Liver (tissue), 8 donors: ENCODE measurements at regions not wholly inside any gene's neighbourhood (a gene's known extent, or its start where the extent isn't known, plus 50 kb on each side); places are given as distances from the start of the nearest gene placed in this dataset.

Experiments
- DNase-seq: peaks from one replicate; pipeline ENCODE4 v3.0.0-alpha.2; 2017; ENCODE audit warnings: low spot score
- H3K27ac ChIP-seq, 2 donors: one replicate each; pipeline ENCODE4 v1.7.0; 2013; ENCODE audit warnings: inconsistent platforms in 2 of 2, low read length in 2 of 2, control low read depth in 1 of 2, low read depth in 1 of 2, mild to moderate bottlenecking in 1 of 2
- H3K27me3 ChIP-seq, 4 donors: one replicate each; pipeline versions ENCODE4 v1.6.1 to v1.7.0; 2013; ENCODE audit warnings: low read length in 3 of 4, inconsistent platforms in 1 of 4, mild to moderate bottlenecking in 1 of 4, moderate library complexity in 1 of 4; ENCODE audit not compliant: control insufficient read depth in 4 of 4, insufficient read depth in 4 of 4
- H3K36me3 ChIP-seq, 4 donors: one replicate each; pipeline versions ENCODE4 v1.6.1 to v1.7.0; 2013; ENCODE audit warnings: low read length in 3 of 4, mild to moderate bottlenecking in 3 of 4, low read depth in 1 of 4, moderate library complexity in 1 of 4; ENCODE audit not compliant: control insufficient read depth in 4 of 4, insufficient read depth in 3 of 4
- H3K4me1 ChIP-seq, 4 donors: one replicate each; pipeline versions ENCODE4 v1.6.1 to v1.7.0; 2013; ENCODE audit warnings: low read length in 3 of 4, mild to moderate bottlenecking in 3 of 4, moderate library complexity in 1 of 4; ENCODE audit not compliant: control insufficient read depth in 4 of 4, insufficient read depth in 4 of 4
- H3K4me3 ChIP-seq, 3 donors: one replicate each; pipeline versions ENCODE4 v1.6.1 to v1.7.0; 2013; ENCODE audit warnings: low read length in 3 of 3, control low read depth in 1 of 3, low read depth in 1 of 3, mild to moderate bottlenecking in 1 of 3
- H3K9ac ChIP-seq, 2 donors: one replicate each; pipeline ENCODE4 v1.7.0; 2013; ENCODE audit warnings: low read length in 2 of 2, mild to moderate bottlenecking in 2 of 2, moderate library complexity in 2 of 2, control low read depth in 1 of 2, low read depth in 1 of 2
- H3K9me3 ChIP-seq, 4 donors: one replicate each; pipeline versions ENCODE4 v1.6.1 to v1.7.0; 2013; ENCODE audit warnings: low read length in 3 of 4; ENCODE audit not compliant: control insufficient read depth in 4 of 4
- EGR1 ChIP-seq, 2 donors: IDR thresholded peaks; 2 replicates each; pipeline ENCODE4 v1.6.1; 2016 to 2018; ENCODE audit warnings: antibody characterized with exemption in 2 of 2, low read depth in 2 of 2
- FOXA1 ChIP-seq: IDR thresholded peaks from 2 replicates; pipeline ENCODE4 v1.6.1; 2016; ENCODE audit warnings: antibody characterized with exemption
- FOXA2 ChIP-seq: IDR thresholded peaks from 2 replicates; pipeline ENCODE4 v1.6.1; 2016; ENCODE audit warnings: antibody characterized with exemption
- GABPA ChIP-seq, 2 donors: IDR thresholded peaks in 1 of 2; conservative IDR thresholded peaks in 1 of 2; 2 replicates each; pipeline ENCODE4 v1.6.1; 2016; ENCODE audit warnings: antibody characterized with exemption in 2 of 2, mild to moderate bottlenecking in 1 of 2, moderate library complexity in 1 of 2
- HNF4A ChIP-seq, 2 donors: conservative IDR thresholded peaks; 2 replicates each; pipeline ENCODE4 v1.6.1; 2016; ENCODE audit warnings: antibody characterized with exemption in 2 of 2, mild to moderate bottlenecking in 2 of 2
- HNF4G ChIP-seq: IDR thresholded peaks from 2 replicates; pipeline ENCODE4 v1.6.1; 2016; ENCODE audit warnings: antibody characterized with exemption
- JUND ChIP-seq, 2 donors: IDR thresholded peaks; 2 replicates each; pipeline ENCODE4 v1.6.1; 2016; ENCODE audit warnings: antibody characterized with exemption in 2 of 2
- MAX ChIP-seq: IDR thresholded peaks from 2 replicates; pipeline ENCODE4 v1.6.1; 2016; ENCODE audit warnings: antibody characterized with exemption
- NR2F2 ChIP-seq: IDR thresholded peaks from 2 replicates; pipeline ENCODE4 v1.6.1; 2016; ENCODE audit warnings: antibody characterized with exemption
- RAD21 ChIP-seq, 2 donors: IDR thresholded peaks; 2 replicates each; pipeline ENCODE4 v1.6.1; 2016; ENCODE audit warnings: antibody characterized with exemption in 2 of 2, mild to moderate bottlenecking in 2 of 2
- REST ChIP-seq: IDR thresholded peaks from 2 replicates; pipeline ENCODE4 v1.6.1; 2016; ENCODE audit warnings: antibody characterized with exemption, mild to moderate bottlenecking
- RXRA ChIP-seq, 2 donors: IDR thresholded peaks; 2 replicates each; pipeline ENCODE4 v1.6.1; 2017 to 2018; ENCODE audit warnings: antibody characterized with exemption in 2 of 2, mild to moderate bottlenecking in 1 of 2
- SP1 ChIP-seq: IDR thresholded peaks from 2 replicates; pipeline ENCODE4 v1.6.1; 2018; ENCODE audit warnings: antibody characterized with exemption, mild to moderate bottlenecking
- TAF1 ChIP-seq: conservative IDR thresholded peaks from 2 replicates; pipeline ENCODE4 v1.6.1; 2016; ENCODE audit warnings: antibody characterized with exemption, mild to moderate bottlenecking
- YY1 ChIP-seq: IDR thresholded peaks from 2 replicates; pipeline ENCODE4 v1.6.1; 2016; ENCODE audit warnings: antibody characterized with exemption, mild to moderate bottlenecking
- whole genome bisulfite sequencing: extraction: QIAGEN DNeasy Blood & Tissue Kit; methylation state at CpG from one replicate; pipeline ENCODE4 v1.1.7; 2013; 5-methylcytosine and 5-hydroxymethylcytosine counted together
- TF ChIP-seq, protein P1 (sequence below): fragments of 150-350 bp; IDR thresholded peaks from 2 replicates; pipeline ENCODE4 v1.5.1; 2017; ENCODE audit warnings: improper control_type of control experiment, low read depth, low read length; ENCODE audit not compliant: missing input control
- TF ChIP-seq, protein P2 (sequence below): IDR thresholded peaks from 2 replicates; pipeline ENCODE4 v1.6.1; 2016; ENCODE audit warnings: antibody characterized with exemption
- TF ChIP-seq, protein P3 (sequence below): IDR thresholded peaks from 2 replicates; pipeline ENCODE4 v1.6.1; 2016; ENCODE audit warnings: antibody characterized with exemption
- donor health status: healthy.
- donor health status: healthy.
- donor health status: healthy.
- donor health status: healthy.
- donor health status: healthy.

DNA sequence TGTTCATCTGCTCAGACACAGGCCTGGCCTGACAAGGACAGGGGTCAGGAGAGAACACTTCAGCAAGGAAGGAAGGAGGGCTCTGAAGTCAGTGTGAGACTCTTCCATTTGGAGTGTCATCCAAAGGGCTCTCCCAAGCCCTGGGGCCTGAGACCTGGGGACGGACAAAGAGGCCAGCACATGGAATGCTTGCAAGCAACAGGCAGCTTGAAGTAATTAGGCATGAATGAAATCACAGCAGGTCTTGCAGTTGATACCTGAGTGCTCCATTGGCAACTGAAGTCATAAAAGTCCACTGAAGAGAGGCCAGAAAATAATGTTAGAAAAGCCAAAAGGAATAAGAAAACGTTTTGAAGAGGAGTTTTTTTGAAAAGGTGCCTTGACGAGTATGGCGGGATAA, 231.7 kb downstream of the VAPA start:
- DNase-seq = no peak
- H3K9me3 ChIP-seq = no peaks in the 10 kb centered on the region
- no peaks in the 10 kb centered on the region for H3K36me3 ChIP-seq
- no peaks in the 10 kb centered on the region for H3K4me1 ChIP-seq
- H3K4me3 ChIP-seq = no peak overlapping the region
- no peaks in the 10 kb centered on the region for H3K27me3 ChIP-seq
- 78% methylated on average over 4 of the region's 4 CpGs for WGBS
- no peak overlapping the region for H3K9ac ChIP-seq
- TF ChIP-seq GABPA (IDR thresholded peaks at IDR 0.05 in 1 of 2, conservative IDR thresholded peaks at IDR 0.05 in 1 of 2) = no peak
- no peak for TF ChIP-seq TAF1
- TF ChIP-seq JUND (IDR thresholded peaks at IDR 0.05) = no peak
- no peak for TF ChIP-seq FOXA2
- no peak for TF ChIP-seq RAD21 (IDR thresholded peaks at IDR 0.05)
- no peak for TF ChIP-seq HNF4G
- no peak for TF ChIP-seq EGR1 (IDR thresholded peaks at IDR 0.05; ENCODE audit: low read depth in 2 of 2)
- no peak for TF ChIP-seq SP1
- no peak for TF ChIP-seq HNF4A (conservative IDR thresholded peaks at IDR 0.05)
- TF ChIP-seq REST = no peak
- TF ChIP-seq MAX = no peak
- no peak for TF ChIP-seq RXRA (IDR thresholded peaks at IDR 0.05)
- no peak for TF ChIP-seq FOXA1
- TF ChIP-seq, protein P1, sequence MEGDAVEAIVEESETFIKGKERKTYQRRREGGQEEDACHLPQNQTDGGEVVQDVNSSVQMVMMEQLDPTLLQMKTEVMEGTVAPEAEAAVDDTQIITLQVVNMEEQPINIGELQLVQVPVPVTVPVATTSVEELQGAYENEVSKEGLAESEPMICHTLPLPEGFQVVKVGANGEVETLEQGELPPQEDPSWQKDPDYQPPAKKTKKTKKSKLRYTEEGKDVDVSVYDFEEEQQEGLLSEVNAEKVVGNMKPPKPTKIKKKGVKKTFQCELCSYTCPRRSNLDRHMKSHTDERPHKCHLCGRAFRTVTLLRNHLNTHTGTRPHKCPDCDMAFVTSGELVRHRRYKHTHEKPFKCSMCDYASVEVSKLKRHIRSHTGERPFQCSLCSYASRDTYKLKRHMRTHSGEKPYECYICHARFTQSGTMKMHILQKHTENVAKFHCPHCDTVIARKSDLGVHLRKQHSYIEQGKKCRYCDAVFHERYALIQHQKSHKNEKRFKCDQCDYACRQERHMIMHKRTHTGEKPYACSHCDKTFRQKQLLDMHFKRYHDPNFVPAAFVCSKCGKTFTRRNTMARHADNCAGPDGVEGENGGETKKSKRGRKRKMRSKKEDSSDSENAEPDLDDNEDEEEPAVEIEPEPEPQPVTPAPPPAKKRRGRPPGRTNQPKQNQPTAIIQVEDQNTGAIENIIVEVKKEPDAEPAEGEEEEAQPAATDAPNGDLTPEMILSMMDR = no peak
- TF ChIP-seq, protein P2, sequence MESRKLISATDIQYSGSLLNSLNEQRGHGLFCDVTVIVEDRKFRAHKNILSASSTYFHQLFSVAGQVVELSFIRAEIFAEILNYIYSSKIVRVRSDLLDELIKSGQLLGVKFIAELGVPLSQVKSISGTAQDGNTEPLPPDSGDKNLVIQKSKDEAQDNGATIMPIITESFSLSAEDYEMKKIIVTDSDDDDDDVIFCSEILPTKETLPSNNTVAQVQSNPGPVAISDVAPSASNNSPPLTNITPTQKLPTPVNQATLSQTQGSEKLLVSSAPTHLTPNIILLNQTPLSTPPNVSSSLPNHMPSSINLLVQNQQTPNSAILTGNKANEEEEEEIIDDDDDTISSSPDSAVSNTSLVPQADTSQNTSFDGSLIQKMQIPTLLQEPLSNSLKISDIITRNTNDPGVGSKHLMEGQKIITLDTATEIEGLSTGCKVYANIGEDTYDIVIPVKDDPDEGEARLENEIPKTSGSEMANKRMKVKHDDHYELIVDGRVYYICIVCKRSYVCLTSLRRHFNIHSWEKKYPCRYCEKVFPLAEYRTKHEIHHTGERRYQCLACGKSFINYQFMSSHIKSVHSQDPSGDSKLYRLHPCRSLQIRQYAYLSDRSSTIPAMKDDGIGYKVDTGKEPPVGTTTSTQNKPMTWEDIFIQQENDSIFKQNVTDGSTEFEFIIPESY = no peak
- no peak for TF ChIP-seq NR2F2
- no peak for TF ChIP-seq YY1
- TF ChIP-seq, protein P3, sequence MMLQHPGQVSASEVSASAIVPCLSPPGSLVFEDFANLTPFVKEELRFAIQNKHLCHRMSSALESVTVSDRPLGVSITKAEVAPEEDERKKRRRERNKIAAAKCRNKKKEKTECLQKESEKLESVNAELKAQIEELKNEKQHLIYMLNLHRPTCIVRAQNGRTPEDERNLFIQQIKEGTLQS = no peak
- no peak overlapping the region for H3K27ac ChIP-seq

GRCh38 chr18:10147226-10147625, 233.4 kb downstream of the VAPA start:
- no peak overlapping the region for H3K4me3 ChIP-seq
- DNase-seq = no peak
- 81% methylated on average over 6 of the region's 6 CpGs for WGBS
- H3K36me3 ChIP-seq = no peaks in the 10 kb centered on the region
- H3K4me1 ChIP-seq = no peaks in the 10 kb centered on the region
- TF ChIP-seq TAF1 = no peak
- no peak for TF ChIP-seq MAX
- no peak overlapping the region for H3K27ac ChIP-seq
- no peaks in the 10 kb centered on the region for H3K9me3 ChIP-seq
- H3K9ac ChIP-seq = no peak overlapping the region
- H3K27me3 ChIP-seq = no peaks in the 10 kb centered on the region
